Large intestine (tissue), 3 donors: ENCODE measurements at regions not wholly inside any gene's neighbourhood (a gene's known extent, or its start where the extent isn't known, plus 50 kb on each side); places are given as distances from the start of the nearest gene placed in this dataset.

Experiments
- DNase-seq, 2 donors: peaks; one replicate each; pipeline versions ENCODE4 v3.0.0 to v3.0.0-alpha.2; 2013
- H3K27ac ChIP-seq: one replicate; pipeline ENCODE4 v1.5.1; 2013; ENCODE audit warnings: low read length
- H3K27me3 ChIP-seq: 2 replicates; pipeline ENCODE4 v1.6.1; 2013; ENCODE audit warnings: low read length; ENCODE audit not compliant: control insufficient read depth, insufficient read depth
- H3K36me3 ChIP-seq: 2 replicates; pipeline ENCODE4 v1.6.1; 2013; ENCODE audit warnings: low read length; ENCODE audit not compliant: control insufficient read depth, insufficient read depth
- H3K4me1 ChIP-seq: one replicate; pipeline ENCODE4 v1.6.1; 2013; ENCODE audit warnings: low read length; ENCODE audit not compliant: control insufficient read depth, insufficient read depth
- H3K4me3 ChIP-seq: one replicate; pipeline ENCODE4 v1.5.1; 2013; ENCODE audit warnings: low read length
- H3K9me3 ChIP-seq: one replicate; pipeline ENCODE4 v1.6.1; 2013; ENCODE audit warnings: mild to moderate bottlenecking, low read depth, low read length, moderate library complexity; ENCODE audit not compliant: control insufficient read depth
- WGBS: methylation state at CpG from one replicate; pipeline ENCODE4 v1.1.5; 2013; ENCODE audit warnings: low lambda C conversion rate; ENCODE audit not compliant: insufficient coverage; 5-methylcytosine and 5-hydroxymethylcytosine counted together

GRCh38 chr9:80547613-80548012, 975.8 kb downstream of the TLE4 start:
- H3K36me3 ChIP-seq, result no peaks in the 10 kb centered on the region
- no peak overlapping the region for H3K27ac ChIP-seq
- no peak overlapping the region for H3K4me3 ChIP-seq
- H3K4me1 ChIP-seq, result no peaks in the 10 kb centered on the region
- H3K9me3 ChIP-seq, result no peaks in the 10 kb centered on the region
- no peaks in the 10 kb centered on the region for H3K27me3 ChIP-seq
- 50% methylated on average over 2 of the region's 4 CpGs for WGBS
- no peak for DNase-seq

GRCh38 chr9:80540387-80540786, 968.6 kb downstream of the TLE4 start:
- Histone ChIP-seq H3K4me1 (no peaks in the 10 kb centered on the region), H3K27ac (no peak overlapping the region), H3K27me3 (no peaks in the 10 kb centered on the region), H3K36me3 (no peaks in the 10 kb centered on the region), H3K9me3 (no peaks in the 10 kb centered on the region), H3K4me3 (no peak overlapping the region)
- DNase-seq, result no peak
- no CpG with 5 or more reads among the region's 4 CpGs for WGBS

- no peaks in the 10 kb centered on the region for H3K9me3 ChIP-seq
- H3K27me3 ChIP-seq, result no peaks in the 10 kb centered on the region
- DNase-seq, result no peak
- no CpG with 5 or more reads among the region's 1 CpG for whole genome bisulfite sequencing
- H3K27ac ChIP-seq, result no peak overlapping the region
- no peaks in the 10 kb centered on the region for H3K36me3 ChIP-seq
- H3K4me1 ChIP-seq, result no peaks in the 10 kb centered on the region
- no peak overlapping the region for H3K4me3 ChIP-seq
Measured at GRCh38 chr9:80538976-80539375, 967.2 kb downstream of the TLE4 start.

- DNase-seq, result no peak
- H3K9me3 ChIP-seq, result peaks cover 3% of the 10 kb centered on the region
- no CpG with 5 or more reads among the region's 3 CpGs for WGBS
- no peak overlapping the region for H3K4me3 ChIP-seq
- no peaks in the 10 kb centered on the region for H3K36me3 ChIP-seq
- H3K27me3 ChIP-seq, result no peaks in the 10 kb centered on the region
- no peaks in the 10 kb centered on the region for H3K4me1 ChIP-seq
- no peak overlapping the region for H3K27ac ChIP-seq
Measured at GRCh38 chr9:80522465-80522864, 950.7 kb downstream of the TLE4 start.

- no peak overlapping the region for H3K27ac ChIP-seq
- no peaks in the 10 kb centered on the region for H3K4me1 ChIP-seq
- no peak overlapping the region for H3K4me3 ChIP-seq
- peaks cover 3% of the 10 kb centered on the region for H3K9me3 ChIP-seq
- H3K36me3 ChIP-seq, result no peaks in the 10 kb centered on the region
- 88% methylated on average over 1 of the region's 3 CpGs for WGBS
- no peaks in the 10 kb centered on the region for H3K27me3 ChIP-seq
- no peak for DNase-seq
Measured at GRCh38 chr9:80521151-80521550, 949.4 kb downstream of the TLE4 start.

GRCh38 chr9:80520231-80520630, 948.5 kb downstream of the TLE4 start:
- H3K27ac ChIP-seq, result no peak overlapping the region
- no peak for DNase-seq
- H3K4me3 ChIP-seq, result no peak overlapping the region
- H3K36me3 ChIP-seq, result no peaks in the 10 kb centered on the region
- 94% methylated on average over 2 of the region's 4 CpGs for WGBS
- H3K4me1 ChIP-seq, result no peaks in the 10 kb centered on the region
- peaks cover 3% of the 10 kb centered on the region for H3K9me3 ChIP-seq
- H3K27me3 ChIP-seq, result no peaks in the 10 kb centered on the region

GRCh38 chr9:80518441-80518840, 946.7 kb downstream of the TLE4 start:
- no peaks in the 10 kb centered on the region for H3K4me1 ChIP-seq
- no peak overlapping the region for H3K27ac ChIP-seq
- no peaks in the 10 kb centered on the region for H3K27me3 ChIP-seq
- H3K9me3 ChIP-seq, result peaks cover 3% of the 10 kb centered on the region
- H3K36me3 ChIP-seq, result no peaks in the 10 kb centered on the region
- H3K4me3 ChIP-seq, result no peak overlapping the region
- 100% methylated on average over 1 of the region's 3 CpGs for WGBS
- DNase-seq, result no peak

GRCh38 chr9:80516679-80517078, 944.9 kb downstream of the TLE4 start:
- Histone ChIP-seq H3K9me3 (peaks cover 6% of the 10 kb centered on the region), H3K27me3 (no peaks in the 10 kb centered on the region), H3K4me3 (no peak overlapping the region), H3K4me1 (no peaks in the 10 kb centered on the region), H3K27ac (no peak overlapping the region), H3K36me3 (no peaks in the 10 kb centered on the region)
- WGBS, result 93% methylated on average over 2 of the region's 3 CpGs
- DNase-seq, result no peak

- WGBS, result 71% methylated on average over 1 of the region's 1 CpG
- no peak overlapping the region for H3K4me3 ChIP-seq
- H3K4me1 ChIP-seq, result no peaks in the 10 kb centered on the region
- no peak for DNase-seq
- peaks cover 3% of the 10 kb centered on the region for H3K9me3 ChIP-seq
- no peaks in the 10 kb centered on the region for H3K36me3 ChIP-seq
- H3K27ac ChIP-seq, result no peak overlapping the region
- H3K27me3 ChIP-seq, result no peaks in the 10 kb centered on the region
Measured at GRCh38 chr9:80509358-80509757, 937.6 kb downstream of the TLE4 start.

- no peak for DNase-seq
- no peaks in the 10 kb centered on the region for H3K36me3 ChIP-seq
- no peaks in the 10 kb centered on the region for H3K27me3 ChIP-seq
- H3K27ac ChIP-seq, result no peak overlapping the region
- WGBS, result 83% methylated on average over 3 of the region's 3 CpGs
- no peak overlapping the region for H3K4me3 ChIP-seq
- H3K4me1 ChIP-seq, result no peaks in the 10 kb centered on the region
- peaks cover 3% of the 10 kb centered on the region for H3K9me3 ChIP-seq
Measured at GRCh38 chr9:80507611-80508010, 935.8 kb downstream of the TLE4 start.

- no peaks in the 10 kb centered on the region for H3K27me3 ChIP-seq
- no peaks in the 10 kb centered on the region for H3K36me3 ChIP-seq
- WGBS, result 72% methylated on average over 6 of the region's 7 CpGs
- no peaks in the 10 kb centered on the region for H3K9me3 ChIP-seq
- H3K27ac ChIP-seq, result no peak overlapping the region
- no peak overlapping the region for H3K4me3 ChIP-seq
- DNase-seq, result peak in 1 of 2 donors; percentile 19
- no peaks in the 10 kb centered on the region for H3K4me1 ChIP-seq
Measured at GRCh38 chr9:80504601-80505230, 933.0 kb downstream of the TLE4 start.
